Panc1 (cell line): ENCODE measurements at regions not wholly inside any gene's neighbourhood (a gene's known extent, or its start where the extent isn't known, plus 50 kb on each side); places are given as distances from the start of the nearest gene placed in this dataset.

Experiments
- ATAC-seq: fragments of 200-7000 bp; cut with Tn5 transposase; 2 replicates; pipeline ENCODE4 v1.9.1; 2020; ENCODE audit warnings: mild to moderate bottlenecking, moderate library complexity
- BruUV-seq: library from RNA; stranded (reverse); fragments of 400-500 nt; replicated peaks from 2 replicates; lab custom pipeline; 2021; lab: Mats Ljungman, UMichigan
- CTCF ChIA-PET: fragments of 300-600 bp; sonication (Branson Sonifier 250); formaldehyde crosslinking; loops from one replicate; lab custom pipeline; 2022; ENCODE audit warnings: antibody characterized with exemption; lab: Charles Lee
- POLR2A ChIA-PET: fragments of 300-600 bp; sonication (Branson Sonifier 250); formaldehyde crosslinking; loops from one replicate; lab custom pipeline; 2022; ENCODE audit warnings: antibody characterized with exemption; lab: Charles Lee
- DNase-seq: peaks from one replicate; pipeline ENCODE4 v3.0.0-alpha.2; 2010; ENCODE audit warnings: low read depth, low spot score
- H3K27ac ChIP-seq: 2 replicates; pipeline ENCODE4 v1.5.1; 2011; ENCODE audit warnings: mild to moderate bottlenecking, low read length, inconsistent platforms
- H3K27me3 ChIP-seq: fragments of 200-500 bp; sonication (Bioruptor generic); 2 replicates; pipeline ENCODE4 v1.6.0; 2014; ENCODE audit warnings: low read length, inconsistent platforms; ENCODE audit not compliant: control insufficient read depth, insufficient read depth
- H3K36me3 ChIP-seq: fragments of 200-500 bp; sonication (Bioruptor generic); 2 replicates; pipeline ENCODE4 v1.5.1; 2014; ENCODE audit warnings: inconsistent platforms, mild to moderate bottlenecking, low read length, moderate library complexity; ENCODE audit not compliant: control insufficient read depth, insufficient read depth
- H3K4me1 ChIP-seq: 2 replicates; pipeline ENCODE4 v1.5.1; 2011; ENCODE audit warnings: inconsistent platforms, mild to moderate bottlenecking, low read length, moderate library complexity; ENCODE audit not compliant: control insufficient read depth, insufficient read depth
- H3K4me3 ChIP-seq, 2 experiments: 2 replicates each; pipeline ENCODE4 v1.5.1; 2011 to 2012; ENCODE audit warnings: low read depth in 2 of 2, low read length in 2 of 2, mild to moderate bottlenecking in 2 of 2, inconsistent platforms in 1 of 2, moderate library complexity in 1 of 2
- H3K9me3 ChIP-seq: fragments of 200-500 bp; sonication (Bioruptor generic); 2 replicates; pipeline ENCODE4 v1.5.1; 2014; ENCODE audit warnings: low read depth, mild to moderate bottlenecking, inconsistent platforms, low read length, moderate library complexity; ENCODE audit not compliant: control insufficient read depth, insufficient read depth
- CTCF ChIP-seq: fragments of 450-650 bp; IDR thresholded peaks from 2 replicates; pipeline ENCODE4 v1.5.1; 2017; ENCODE audit warnings: mild to moderate bottlenecking
- POLR2AphosphoS5 ChIP-seq: IDR thresholded peaks from 2 replicates; pipeline ENCODE4 v1.6.1; 2012; ENCODE audit warnings: mild to moderate bottlenecking, low read depth, low read length, moderate library complexity
- REST ChIP-seq, 2 experiments: IDR thresholded peaks; 2 replicates each; pipeline ENCODE4 v1.6.1; 2011 to 2012; ENCODE audit warnings: low read depth in 2 of 2, control low read depth in 1 of 2, low read length in 1 of 2, mild to moderate bottlenecking in 1 of 2, moderate library complexity in 1 of 2; ENCODE audit not compliant: insufficient read depth in 1 of 2
- SIN3A ChIP-seq: IDR thresholded peaks from 2 replicates; pipeline ENCODE4 v1.6.1; 2012; ENCODE audit warnings: low read depth, mild to moderate bottlenecking, low read length, moderate library complexity, borderline replicate concordance; ENCODE audit not compliant: insufficient read depth
- TCF7L2 ChIP-seq: IDR thresholded peaks from 2 replicates; pipeline ENCODE4 v1.6.1; 2011; ENCODE audit warnings: mild to moderate bottlenecking, low read depth, low read length, inconsistent platforms
- in situ Hi-C: cut with HindIII; loops from 2 replicates; pipeline ENCODE4 v1.10.0; 2016; ENCODE audit warnings: low sequenced_read_pairs, low pct_unique_long_range_greater_than_20kb
- intact Hi-C: fragments of 100-400 bp; cut with micrococcal nuclease; formaldehyde crosslinking; loops from one replicate; pipeline ENCODE4 v1.10.0; 2022; ENCODE audit not compliant: unreplicated experiment

GRCh38 chr18:23332356-23332755 is 120.7 kb upstream of the RIOK3 start:
- no peak for DNase-seq
- H3K36me3 ChIP-seq: no peaks in the 10 kb centered on the region; the same call in 1 of the 2 replicates
- no peak for TF ChIP-seq SIN3A
- TF ChIP-seq CTCF: no peak
- TF ChIP-seq TCF7L2: no peak
- TF ChIP-seq POLR2AphosphoS5: no peak
- TF ChIP-seq REST (IDR thresholded peaks at IDR 0.05; ENCODE audit: insufficient read depth in 1 of 2, low read depth in 2 of 2, low read length in 1 of 2): no peak
- ATAC-seq: no peak
- no peaks in the 10 kb centered on the region for H3K4me1 ChIP-seq
- CTCF ChIA-PET: no interaction called here
- no peaks in the 10 kb centered on the region for H3K27me3 ChIP-seq
- no peak overlapping the region; the same call in 1 of the 2 replicates for H3K27ac ChIP-seq
- no peak overlapping the region for H3K4me3 ChIP-seq
- in situ Hi-C loops: no loop called here
- intact Hi-C loops: no loop called here
- POLR2A ChIA-PET: interaction anchor here (0.6 kb wide), 1 partner anchor 124 kb away, joined by 3 read pairs; no protein-coding TSS in a partner anchor
- H3K9me3 ChIP-seq: no peaks in the 10 kb centered on the region
- BruUV-seq: no TSS peak

- POLR2A ChIA-PET: no interaction called here
- DNase-seq (no peak), ATAC-seq (no peak)
- BruUV-seq: no TSS peak
- Histone ChIP-seq H3K27ac (no peak overlapping the region), H3K4me3 (no peak overlapping the region), H3K9me3 (no peaks in the 10 kb centered on the region), H3K4me1 (no peaks in the 10 kb centered on the region), H3K27me3 (no peaks in the 10 kb centered on the region), H3K36me3 (no peaks in the 10 kb centered on the region; the same call in 1 of the 2 replicates)
- in situ Hi-C loops: no loop called here
- intact Hi-C loops: no loop called here
- no peak for TF ChIP-seq TCF7L2
- no peak for TF ChIP-seq POLR2AphosphoS5
- no peak for TF ChIP-seq REST (IDR thresholded peaks at IDR 0.05; ENCODE audit: insufficient read depth in 1 of 2, low read depth in 2 of 2, low read length in 1 of 2)
- TF ChIP-seq SIN3A: no peak
- TF ChIP-seq CTCF: no peak
- CTCF ChIA-PET: no interaction called here
These were observed 119.3 kb upstream of the RIOK3 start for GRCh38 chr18:23333827-23334226.
